ENCODE measurements at regions not wholly inside any gene's neighbourhood (a gene's known extent, or its start where the extent isn't known, plus 50 kb on each side); places are given as distances from the start of the nearest gene placed in this dataset.
A peak's percentile ranks its signal among the peaks of the same experiment; 100 is the strongest.

- DNase-seq = no peak
Observed at GRCh38 chr6:148177589-148178233, 164.9 kb upstream of the SASH1 start.

DNA sequence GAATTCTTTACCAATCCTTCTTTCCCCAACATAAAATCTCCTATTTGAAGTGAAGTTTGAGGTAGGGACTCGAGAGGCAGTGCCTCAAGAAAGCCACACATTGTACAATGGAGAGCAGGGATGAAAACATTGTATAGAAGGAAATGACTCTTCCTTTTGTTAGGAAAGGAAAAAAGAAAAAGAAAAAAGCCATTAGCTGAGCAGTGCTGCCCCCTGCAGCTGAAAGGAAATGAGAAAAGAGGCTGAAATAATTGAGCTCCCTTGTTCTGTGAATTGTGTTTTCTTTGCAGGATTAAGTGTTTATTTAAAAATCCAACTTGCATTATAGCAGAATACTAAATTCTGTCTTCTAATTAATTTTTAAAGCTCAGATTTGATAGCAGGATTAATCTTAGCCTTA, 162.9 kb upstream of the SASH1 start:
- no peak for DNase-seq

- no peak for DNase-seq
Observed at GRCh38 chr6:148182378-148182777, 160.3 kb upstream of the SASH1 start.

DNA sequence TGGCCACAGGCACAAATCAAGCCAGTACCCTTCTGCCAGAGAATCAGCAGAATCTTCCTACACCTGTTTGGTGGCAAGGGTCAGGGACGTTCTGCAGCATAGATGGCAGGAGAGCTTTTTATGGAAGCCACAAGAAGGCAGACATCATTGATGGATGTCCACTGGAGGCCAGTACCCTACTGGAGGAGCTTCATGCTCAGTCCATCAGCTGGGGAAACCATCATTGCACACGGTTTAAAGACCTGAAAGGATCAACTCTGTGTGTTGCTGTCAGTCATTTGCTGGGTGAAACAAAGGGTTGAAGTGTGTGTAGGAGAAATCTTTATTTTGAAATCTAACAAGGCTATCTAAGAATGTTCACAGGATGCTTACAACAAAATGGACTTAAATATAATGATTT, 158.9 kb upstream of the SASH1 start:
- no peak for DNase-seq

GRCh38 chr6:148186916-148187315, 155.7 kb upstream of the SASH1 start:
- DNase-seq = no peak

DNA sequence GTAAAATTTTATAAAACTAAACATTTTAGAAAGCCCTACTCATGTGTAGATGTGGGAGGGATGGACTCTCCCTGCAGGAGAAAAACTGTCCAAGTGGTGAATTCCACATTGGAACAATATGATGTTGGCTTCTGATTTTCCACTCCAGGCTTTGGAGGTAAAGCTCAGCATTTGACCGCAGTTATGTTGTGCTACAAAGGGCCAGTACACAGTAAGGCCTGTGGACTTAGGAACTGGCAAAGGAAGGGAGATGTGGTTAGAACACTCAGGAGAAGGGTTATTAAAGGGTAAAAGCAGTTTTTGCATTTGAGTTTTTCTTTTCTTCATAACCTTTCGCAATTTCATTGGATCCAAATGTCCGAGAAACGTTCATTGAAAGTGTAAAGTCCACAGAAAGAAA, 150.3 kb upstream of the SASH1 start:
- no peak for DNase-seq

DNA sequence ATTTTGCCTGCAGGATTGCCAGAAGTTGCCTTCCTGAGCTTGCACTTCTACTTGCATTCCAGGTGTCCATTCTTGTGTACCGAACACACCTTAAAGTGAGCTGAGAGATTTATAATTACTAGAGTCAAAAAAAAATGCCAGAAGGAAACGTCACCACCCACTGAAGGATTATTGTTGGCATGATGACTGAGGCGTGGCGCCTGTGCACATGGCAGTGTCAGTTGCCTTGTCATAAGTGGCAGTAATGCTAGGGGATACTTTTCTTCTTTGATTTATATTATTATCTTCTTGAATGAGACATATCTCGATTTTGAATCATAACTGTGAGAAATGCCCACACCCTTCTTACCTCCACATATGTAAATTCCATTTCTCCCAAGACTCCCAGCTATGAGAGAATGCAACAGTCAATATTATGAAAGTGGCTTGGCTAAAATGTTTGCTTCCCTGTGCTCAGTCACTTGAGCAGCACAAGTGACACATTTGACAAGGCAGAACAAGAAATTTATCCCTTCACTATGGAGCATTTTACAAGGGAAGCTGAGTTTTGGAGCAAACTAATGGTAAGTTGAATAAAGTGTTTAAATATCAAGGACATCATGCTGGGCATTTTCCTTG, 149.5 kb upstream of the SASH1 start:
- DNase-seq = no peak

- DNase-seq = no peak
Observed at GRCh38 chr6:148195511-148195910, 147.1 kb upstream of the SASH1 start.

GRCh38 chr6:148199584-148199983, 143.1 kb upstream of the SASH1 start:
- DNase-seq = no peak

- DNase-seq = no peak
Observed at GRCh38 chr6:148200293-148200692, 142.3 kb upstream of the SASH1 start.

DNA sequence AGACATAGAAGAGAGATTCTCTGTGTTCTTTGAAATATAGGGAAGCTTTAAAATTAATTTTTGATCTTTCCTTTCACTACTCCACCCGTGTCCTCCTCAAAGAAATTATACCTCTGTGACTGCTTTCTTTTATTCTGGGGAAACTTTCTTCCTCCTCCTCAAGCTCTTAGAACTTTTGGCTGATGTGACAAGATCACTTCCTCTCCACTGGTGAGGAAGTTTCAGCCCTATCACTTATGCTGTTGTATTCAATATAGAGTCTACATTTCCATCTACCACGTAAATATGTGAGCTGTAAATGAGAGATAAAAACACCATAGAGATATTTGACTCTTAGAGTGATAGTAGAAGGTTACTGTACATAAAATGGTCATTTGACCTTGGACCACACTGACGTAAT, 141.9 kb upstream of the SASH1 start:
- no peak for DNase-seq

GRCh38 chr6:148203281-148203925, 139.2 kb upstream of the SASH1 start:
- no peak for DNase-seq

- peak; percentile 34 for DNase-seq
Observed at GRCh38 chr6:148203970-148204369, 138.7 kb upstream of the SASH1 start.

DNA sequence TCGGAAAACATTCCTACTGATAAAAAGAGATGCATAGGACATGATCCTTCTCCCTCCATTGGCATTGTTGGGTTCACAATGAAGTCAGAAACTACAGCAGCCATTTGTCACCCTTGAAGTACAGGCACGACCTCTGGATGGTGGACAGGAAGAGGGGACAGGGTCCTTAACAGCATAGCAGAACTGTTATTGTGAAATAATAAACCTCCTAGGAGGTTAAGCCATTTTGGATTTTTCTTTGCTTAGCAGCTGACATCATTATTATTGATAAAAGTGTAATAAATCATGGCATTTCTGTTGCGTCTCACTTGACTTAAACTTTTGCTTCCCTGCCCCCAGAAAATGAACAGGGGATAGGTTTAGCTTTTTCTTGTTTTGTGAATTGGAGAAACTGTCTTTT, 134.3 kb upstream of the SASH1 start:
- no peak for DNase-seq

- no peak for DNase-seq
Observed at GRCh38 chr6:148211777-148212324, 130.8 kb upstream of the SASH1 start.

GRCh38 chr6:148212366-148212765, 130.3 kb upstream of the SASH1 start:
- DNase-seq = no peak

GRCh38 chr6:148213366-148213765, 129.3 kb upstream of the SASH1 start:
- DNase-seq = no peak

DNA sequence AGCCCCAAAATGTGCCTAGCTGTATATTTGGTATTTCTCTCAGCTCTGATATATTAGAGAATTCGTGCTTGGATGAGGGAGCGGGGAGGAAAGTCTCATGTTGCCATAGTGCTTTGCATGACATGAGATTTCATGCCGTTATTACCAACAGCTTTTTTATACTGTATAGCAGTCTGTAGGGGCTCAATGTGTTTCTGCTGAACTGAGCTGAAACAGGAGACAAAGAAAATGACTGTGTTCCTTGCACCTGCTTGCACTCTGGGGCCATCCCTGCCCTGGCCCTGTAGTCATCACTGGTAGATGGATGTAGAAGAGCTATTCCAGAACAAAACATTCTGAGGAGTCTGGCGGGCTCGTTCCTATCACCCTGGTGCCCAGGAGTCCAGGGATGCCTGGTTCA, 128.0 kb upstream of the SASH1 start:
- DNase-seq = no peak

DNA sequence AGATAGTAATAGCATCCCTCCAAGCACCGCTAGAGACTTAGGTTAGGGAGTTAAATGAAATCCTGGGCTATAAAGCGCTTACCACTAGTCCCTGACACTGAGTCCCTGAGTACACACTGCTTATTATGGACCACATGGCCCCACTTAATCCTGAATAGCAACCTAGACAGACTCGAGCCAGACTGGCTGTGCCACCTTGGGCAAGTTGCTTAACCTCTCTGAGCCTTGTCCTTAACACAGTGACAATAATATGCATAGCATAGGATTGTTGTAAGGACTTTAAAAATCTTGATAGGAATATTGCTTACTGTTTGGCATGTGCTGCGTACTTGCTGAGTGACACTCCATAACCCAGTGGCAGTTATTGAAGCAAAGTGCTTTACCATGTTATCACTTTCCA, 125.6 kb upstream of the SASH1 start:
- no peak for DNase-seq

- no peak for DNase-seq
Observed at GRCh38 chr6:148217921-148218320, 124.7 kb upstream of the SASH1 start.

DNA sequence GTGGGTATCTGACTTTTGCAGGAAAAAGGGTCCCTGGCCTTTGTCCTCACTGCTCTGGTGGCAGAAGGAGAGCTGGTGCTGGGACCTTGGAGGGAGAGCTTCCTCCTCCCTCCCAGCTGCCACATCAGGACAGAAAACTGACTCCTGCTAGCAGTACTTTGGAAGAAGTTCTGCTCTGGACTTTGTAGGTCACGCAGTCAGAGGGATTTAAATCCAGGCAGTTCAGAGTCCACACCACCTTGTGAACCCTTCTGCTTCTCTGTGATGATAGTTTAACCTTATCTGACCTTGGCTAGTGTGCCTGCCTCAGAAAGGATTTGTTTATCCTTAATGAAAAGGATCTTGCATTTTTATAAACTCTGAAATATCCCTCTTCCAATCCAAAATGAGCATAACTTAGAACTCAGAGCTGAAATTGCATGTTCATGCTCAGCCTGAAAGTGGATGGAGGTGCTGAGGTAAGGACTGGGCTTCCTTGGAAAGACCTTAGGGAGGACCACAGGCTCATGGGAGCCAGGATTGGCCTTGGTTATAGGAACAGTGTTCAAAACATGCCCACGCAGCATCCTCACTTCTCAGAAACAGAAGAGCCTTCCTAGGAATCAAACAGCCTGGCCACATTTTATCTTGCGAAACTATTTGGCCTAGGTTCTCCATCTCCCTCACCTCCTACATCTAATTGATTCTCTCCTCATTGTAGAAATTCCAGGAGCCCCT, 123.9 kb upstream of the SASH1 start:
- no peak for DNase-seq

- DNase-seq = no peak
Observed at GRCh38 chr6:148221196-148221979, 121.2 kb upstream of the SASH1 start.

DNA sequence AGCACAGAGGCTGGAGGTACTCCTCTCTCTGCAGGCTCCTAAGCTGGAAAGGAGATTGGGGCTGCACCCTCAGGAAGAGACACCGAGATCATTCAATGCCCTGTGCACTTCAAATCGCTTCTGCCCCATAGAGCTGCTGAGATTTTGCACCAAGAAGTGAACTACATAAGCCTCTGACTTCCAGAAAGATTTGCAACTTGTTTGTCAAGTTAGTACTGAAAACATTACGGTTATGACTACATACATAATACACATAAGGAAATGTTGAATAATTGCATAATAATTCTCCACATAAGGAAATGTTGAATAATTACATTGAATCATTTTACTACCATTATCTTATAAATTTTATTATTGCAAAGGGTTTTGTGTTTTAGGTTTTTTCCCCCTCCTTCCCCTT, 120.3 kb upstream of the SASH1 start:
- DNase-seq = no peak

All from CD4-positive, alpha-beta T cell treated with Interleukin-15 for 1 hour (primary cell).